ENCODE measurements at regions not wholly inside any gene's neighbourhood (a gene's known extent, or its start where the extent isn't known, plus 50 kb on each side); places are given as distances from the start of the nearest gene placed in this dataset.
"Not testable (repeated sequence)": the region's sequence is repeated elsewhere in the genome, so short reads cannot be mapped to it uniquely, and the experiment has no call there.

GRCh38 chr10:4249841-4250586, 465.0 kb upstream of the KLF6 start:
- DNase-seq, result no peak

DNA sequence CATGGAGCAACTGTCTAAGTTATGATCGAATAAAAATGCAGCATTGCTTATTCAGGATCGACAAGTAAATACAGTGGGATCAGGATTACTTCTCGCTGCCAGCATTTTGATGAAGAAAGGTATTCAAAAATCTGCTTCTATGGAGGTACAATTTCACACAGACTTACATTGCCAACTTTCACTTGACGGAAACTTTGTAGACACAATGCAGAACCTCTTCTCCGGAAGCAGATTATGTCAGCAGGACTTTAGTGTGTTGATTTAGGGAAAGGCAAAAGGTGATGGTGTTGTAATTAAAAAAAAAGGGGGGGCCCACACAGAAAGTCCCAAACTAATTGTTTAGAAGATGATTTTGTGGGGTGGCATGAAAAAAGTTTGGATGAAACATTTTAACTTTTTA, 462.4 kb upstream of the KLF6 start:
- no peak for DNase-seq

DNA sequence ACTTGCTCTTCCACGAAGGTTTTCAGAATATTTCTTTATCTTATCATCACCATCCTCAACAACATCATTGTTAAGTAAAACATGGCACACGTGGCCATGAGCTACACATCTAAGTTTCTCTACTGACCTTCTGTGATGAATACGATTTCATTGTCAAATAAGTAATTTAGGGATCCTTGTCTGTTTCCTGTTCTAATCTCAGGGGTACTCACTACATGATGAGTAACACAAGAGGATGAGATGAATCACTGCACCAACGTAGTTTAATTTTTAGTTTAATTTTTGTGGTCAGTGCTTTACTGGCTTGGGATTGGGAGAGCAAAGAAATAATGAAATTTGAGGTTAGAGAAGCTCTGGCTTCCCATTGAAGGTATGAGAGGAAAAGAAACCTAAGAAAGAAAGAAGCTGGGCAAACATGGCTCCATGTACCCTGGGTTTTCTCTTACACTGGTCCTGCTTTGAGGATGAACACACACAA, 461.9 kb upstream of the KLF6 start:
- no peak for DNase-seq

- no peak for DNase-seq
Observed at GRCh38 chr10:4243651-4244050, 458.6 kb upstream of the KLF6 start.

- no peak for DNase-seq
Observed at GRCh38 chr10:4243169-4243568, 458.2 kb upstream of the KLF6 start.

DNA sequence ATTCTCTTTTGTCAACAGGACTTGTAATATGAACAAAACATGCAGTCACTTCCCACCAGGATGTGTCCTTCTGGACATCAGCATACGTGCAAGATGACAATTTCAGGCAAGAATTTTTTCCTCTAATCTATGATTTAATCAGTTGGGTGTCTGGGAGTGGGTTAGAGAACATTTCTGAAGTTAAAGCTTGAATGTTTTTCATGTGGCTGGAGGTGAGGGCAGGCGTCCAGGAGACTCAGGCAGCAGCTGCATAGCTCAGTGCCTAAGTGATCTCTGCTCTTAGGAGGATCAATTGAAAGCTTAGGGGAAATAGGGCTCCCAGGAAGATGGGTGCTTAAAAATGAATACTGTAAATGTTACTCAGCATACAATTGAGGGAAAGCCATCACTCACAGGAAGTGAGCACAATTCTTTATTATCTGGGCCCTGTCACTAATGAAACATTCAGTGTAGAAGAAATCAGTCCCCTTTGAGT, 457.6 kb upstream of the KLF6 start:
- DNase-seq, result no peak

- no peak for DNase-seq
Observed at GRCh38 chr10:4241724-4242345, 456.8 kb upstream of the KLF6 start.

- DNase-seq, result no peak
Observed at GRCh38 chr10:4240608-4241197, 455.7 kb upstream of the KLF6 start.

DNA sequence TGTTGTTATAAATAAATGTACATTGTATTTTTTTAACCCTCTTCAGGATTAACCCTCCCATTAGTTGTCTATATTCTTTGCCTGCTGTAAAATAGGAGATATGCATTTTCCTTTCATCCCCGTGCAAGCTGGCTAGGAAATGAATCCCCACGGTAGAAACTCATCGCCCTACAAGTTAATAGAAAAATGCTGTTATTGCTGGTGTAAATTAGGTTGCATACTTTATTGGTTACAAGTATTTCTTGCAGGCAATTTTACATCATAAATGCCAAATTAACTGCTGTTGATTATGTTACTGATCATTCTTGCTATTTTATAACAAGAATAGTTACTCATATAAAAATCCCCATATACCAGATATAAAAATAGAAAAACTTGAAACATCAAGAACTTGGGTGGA, 454.2 kb upstream of the KLF6 start:
- no peak for DNase-seq

DNA sequence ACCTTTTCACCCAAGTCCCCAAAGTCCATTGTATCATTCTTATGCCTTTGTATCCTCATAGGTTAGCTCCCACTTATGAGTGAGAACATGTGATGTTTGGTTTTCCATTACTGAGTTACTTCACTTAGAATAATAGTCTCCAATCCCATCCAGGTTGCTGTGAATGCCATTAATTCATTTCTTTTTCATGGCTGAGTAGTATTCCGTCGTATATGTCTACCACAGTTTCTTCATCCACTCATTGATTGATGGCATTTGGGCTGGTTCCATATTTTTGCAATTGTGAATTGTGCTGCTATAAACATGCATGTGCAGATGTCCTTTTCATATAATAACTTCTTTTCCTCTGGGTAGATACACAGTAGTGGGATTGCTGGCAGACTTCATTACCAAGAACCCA, 451.9 kb upstream of the KLF6 start:
- DNase-seq, result not testable (repeated sequence)

DNA sequence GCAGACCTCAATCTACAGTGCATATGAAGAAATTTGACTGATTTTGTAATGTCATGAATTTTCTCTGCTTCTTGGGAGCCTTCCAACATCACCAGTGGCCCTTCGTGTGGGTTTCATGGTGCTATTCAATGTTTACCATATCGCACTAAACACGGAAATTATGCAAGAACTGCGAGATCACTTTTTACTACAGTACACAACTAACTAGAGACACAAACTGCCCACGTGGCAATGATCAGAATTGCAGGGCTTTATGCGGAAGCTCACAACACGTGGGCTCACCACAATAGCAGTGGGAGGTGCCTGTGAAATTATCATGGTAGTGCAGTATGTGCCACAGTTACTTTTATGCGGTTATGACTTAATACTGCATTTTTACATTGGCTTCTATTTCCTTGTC, 449.7 kb upstream of the KLF6 start:
- DNase-seq, result no peak

GRCh38 chr10:4231439-4231838, 446.4 kb upstream of the KLF6 start:
- no peak for DNase-seq

GRCh38 chr10:4230036-4230435, 445.0 kb upstream of the KLF6 start:
- no peak for DNase-seq

DNA sequence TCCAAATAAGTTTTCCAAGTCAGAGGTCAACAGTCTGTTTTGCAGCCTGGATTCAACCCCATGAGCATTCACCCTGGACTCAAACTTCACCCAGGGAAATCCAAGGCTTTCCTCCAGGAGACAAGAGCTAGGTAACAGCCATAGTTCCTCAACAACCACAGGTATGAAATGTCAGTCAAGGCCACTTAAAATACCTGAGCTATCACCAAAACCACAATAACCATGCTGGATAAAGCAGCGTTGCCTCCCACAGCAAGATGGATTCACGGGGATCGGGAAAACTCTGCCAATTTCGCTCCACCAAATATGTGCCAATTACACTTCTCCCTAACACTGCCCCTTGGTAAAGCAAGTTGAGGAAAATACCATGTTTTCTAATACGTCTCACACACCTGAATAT, 444.1 kb upstream of the KLF6 start:
- DNase-seq, result no peak

- no peak for DNase-seq
Observed at GRCh38 chr10:4227586-4227985, 442.6 kb upstream of the KLF6 start.

DNA sequence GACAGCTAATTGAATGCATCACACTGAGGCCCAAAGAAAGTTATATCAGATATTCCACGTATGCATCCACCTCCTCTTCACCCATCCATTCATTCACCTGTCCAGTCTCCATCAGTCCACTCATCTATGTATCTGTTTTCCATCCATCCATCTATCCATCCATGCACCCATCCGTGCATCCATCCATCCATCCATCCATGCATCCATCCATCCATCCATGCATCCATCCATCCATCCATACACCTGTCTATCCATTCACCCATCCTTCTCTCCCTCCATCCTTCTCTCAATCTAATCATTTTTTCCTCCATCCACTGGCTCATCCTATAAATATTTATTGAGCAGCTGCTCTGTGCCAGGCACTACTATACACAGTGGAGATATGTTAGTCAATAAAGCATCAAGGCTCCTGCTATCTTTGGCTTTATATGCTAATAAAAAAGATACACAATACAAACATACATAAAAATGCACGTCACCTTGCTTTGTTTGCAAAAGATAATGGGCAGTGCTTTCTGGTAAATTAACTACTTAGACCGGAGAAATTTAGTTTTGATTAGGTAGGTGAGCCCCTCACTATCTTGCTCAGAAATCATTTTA, 442.0 kb upstream of the KLF6 start:
- no peak for DNase-seq

GRCh38 chr10:4224178-4224577, 439.2 kb upstream of the KLF6 start:
- DNase-seq, result no peak

- not testable (repeated sequence) for DNase-seq
Observed at GRCh38 chr10:4221310-4221709, 436.3 kb upstream of the KLF6 start.

- DNase-seq, result no peak
Observed at GRCh38 chr10:4219901-4220300, 434.9 kb upstream of the KLF6 start.

DNA sequence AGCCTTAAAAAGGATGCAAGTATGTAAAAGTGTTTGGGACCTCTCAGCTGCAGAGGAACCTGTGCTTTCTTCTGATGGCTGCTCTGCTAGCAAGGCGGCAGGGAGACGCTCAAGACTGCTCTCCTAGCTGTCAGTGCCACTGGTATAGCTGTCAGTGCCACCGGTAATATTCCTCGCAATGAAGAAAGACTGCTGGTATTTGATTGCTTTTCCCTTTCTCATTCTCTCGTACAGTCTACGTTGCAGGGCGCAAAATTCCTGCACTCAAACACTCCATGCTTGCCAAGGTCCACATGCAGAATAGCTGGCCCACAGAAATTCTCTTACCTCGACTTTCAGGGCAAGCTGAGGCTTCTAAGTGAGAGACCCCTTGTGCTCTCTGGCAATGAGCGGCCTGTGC, 432.6 kb upstream of the KLF6 start:
- no peak for DNase-seq

DNA sequence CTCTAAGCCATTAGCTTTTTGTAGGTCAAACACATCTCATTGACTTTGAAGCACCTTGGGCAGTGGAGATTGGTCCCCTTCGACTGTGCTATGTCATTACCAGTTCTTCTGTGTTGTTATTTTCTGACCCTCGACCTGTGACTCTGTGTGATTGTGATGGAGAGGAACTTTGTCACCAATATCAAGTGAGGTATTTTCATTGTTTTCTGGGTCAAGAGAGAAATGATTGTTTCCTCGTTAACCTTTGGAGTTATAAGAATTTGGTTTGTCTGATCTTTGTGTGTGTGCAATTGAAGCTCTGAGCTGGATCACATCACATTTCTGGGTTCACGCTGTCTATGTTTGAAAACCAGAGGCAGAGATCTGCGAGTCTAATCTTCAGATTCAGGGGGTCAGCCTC, 432.2 kb upstream of the KLF6 start:
- no peak for DNase-seq

DNA sequence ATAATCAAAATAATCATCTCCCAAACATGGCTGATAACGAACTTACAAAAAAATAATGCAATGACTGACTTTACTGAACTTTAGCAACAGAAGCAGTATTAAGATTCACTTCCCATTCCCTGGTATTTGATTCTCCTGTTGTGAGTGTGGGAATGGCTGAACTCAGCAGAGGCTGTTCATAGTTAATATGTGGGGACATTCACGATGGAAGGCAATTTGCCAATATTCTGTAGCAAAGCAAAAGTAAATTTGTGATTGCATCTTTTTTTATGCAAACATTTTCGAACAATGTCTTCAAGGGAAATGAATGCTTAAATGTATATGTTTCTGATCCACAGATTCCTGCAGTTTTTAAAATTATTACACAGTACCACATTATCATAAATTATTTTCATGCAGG, 431.7 kb upstream of the KLF6 start:
- DNase-seq, result no peak

- no peak for DNase-seq
Observed at GRCh38 chr10:4215963-4216575, 431.1 kb upstream of the KLF6 start.
